ENCODE measurements at regions not wholly inside any gene's neighbourhood (a gene's known extent, or its start where the extent isn't known, plus 50 kb on each side); places are given as distances from the start of the nearest gene placed in this dataset.

GRCh38 chr4:161167539-161167938, 996.3 kb downstream of the FSTL5 start:
- no peak for DNase-seq (ENCODE audit: low spot score)
- no peak for TF ChIP-seq CTCF (IDR thresholded peaks at IDR 0.05; ENCODE audit: extremely low read depth, insufficient read depth, missing control alignments)
- in situ Hi-C loops (cut with MboI; ENCODE audit: low pct_unique_long_range_greater_than_20kb, low sequenced_read_pairs, unreplicated experiment): no loop called here

GRCh38 chr4:161160718-161161117, 1003.1 kb downstream of the FSTL5 start:
- in situ Hi-C loops (cut with MboI; ENCODE audit: low pct_unique_long_range_greater_than_20kb, low sequenced_read_pairs, unreplicated experiment): no loop called here
- no peak for TF ChIP-seq CTCF (IDR thresholded peaks at IDR 0.05; ENCODE audit: extremely low read depth, insufficient read depth, missing control alignments)
- no peak for DNase-seq (ENCODE audit: low spot score)

GRCh38 chr4:161148051-161148450, 1015.7 kb downstream of the FSTL5 start:
- DNase-seq (ENCODE audit: low spot score): no peak
- in situ Hi-C loops (cut with MboI; ENCODE audit: low pct_unique_long_range_greater_than_20kb, low sequenced_read_pairs, unreplicated experiment): no loop called here
- TF ChIP-seq CTCF (IDR thresholded peaks at IDR 0.05; ENCODE audit: extremely low read depth, insufficient read depth, missing control alignments): no peak

GRCh38 chr4:161143375-161143774, 1020.4 kb downstream of the FSTL5 start:
- no peak for TF ChIP-seq CTCF (IDR thresholded peaks at IDR 0.05; ENCODE audit: extremely low read depth, insufficient read depth, missing control alignments)
- in situ Hi-C loops (cut with MboI; ENCODE audit: low pct_unique_long_range_greater_than_20kb, low sequenced_read_pairs, unreplicated experiment): no loop called here

GRCh38 chr4:161134795-161135194, 1029.0 kb downstream of the FSTL5 start:
- DNase-seq (ENCODE audit: low spot score): no peak
- in situ Hi-C loops (cut with MboI; ENCODE audit: low pct_unique_long_range_greater_than_20kb, low sequenced_read_pairs, unreplicated experiment): no loop called here

More at GRCh38 chr4:161143375-161143774, 1020.4 kb downstream of the FSTL5 start:
- no peak for DNase-seq (ENCODE audit: low spot score)

GRCh38 chr4:161133586-161134276, 1030.1 kb downstream of the FSTL5 start:
- in situ Hi-C loops (cut with MboI; ENCODE audit: low pct_unique_long_range_greater_than_20kb, low sequenced_read_pairs, unreplicated experiment): no loop called here
- DNase-seq (ENCODE audit: low spot score): no peak
- no peak for TF ChIP-seq CTCF (IDR thresholded peaks at IDR 0.05; ENCODE audit: extremely low read depth, insufficient read depth, missing control alignments)

More at GRCh38 chr4:161134795-161135194, 1029.0 kb downstream of the FSTL5 start:
- TF ChIP-seq CTCF (IDR thresholded peaks at IDR 0.05; ENCODE audit: extremely low read depth, insufficient read depth, missing control alignments): no peak
